Osteocyte (in vitro differentiated cells): ENCODE measurements at regions not wholly inside any gene's neighbourhood (a gene's known extent, or its start where the extent isn't known, plus 50 kb on each side); places are given as distances from the start of the nearest gene placed in this dataset.

ENCODE experiments used
- DNase-seq: peaks from one replicate; pipeline ENCODE4 v3.0.0; 2021; ENCODE audit warnings: mixed read lengths; ENCODE audit not compliant: unreplicated experiment; ENCODE audit errors: extremely low spot score
- H3K27ac Mint-ChIP-seq: one replicate; pipeline ENCODE4 v1.8.0; 2021; ENCODE audit warnings: mild to moderate bottlenecking, mixed read lengths; ENCODE audit not compliant: unreplicated experiment
- H3K27me3 Mint-ChIP-seq: one replicate; pipeline ENCODE4 v1.8.0; 2021; ENCODE audit warnings: mixed read lengths; ENCODE audit not compliant: unreplicated experiment
- H3K36me3 Mint-ChIP-seq: one replicate; pipeline ENCODE4 v1.8.0; 2021; ENCODE audit warnings: mixed read lengths; ENCODE audit not compliant: unreplicated experiment
- H3K4me1 Mint-ChIP-seq: one replicate; pipeline ENCODE4 v1.8.0; 2021; ENCODE audit warnings: mixed read lengths; ENCODE audit not compliant: unreplicated experiment
- H3K4me3 Mint-ChIP-seq: one replicate; pipeline ENCODE4 v1.8.0; 2021; ENCODE audit warnings: mild to moderate bottlenecking, moderate library complexity, mixed read lengths; ENCODE audit not compliant: unreplicated experiment
- H3K9me3 Mint-ChIP-seq: one replicate; pipeline ENCODE4 v1.8.0; 2021; ENCODE audit warnings: mixed read lengths; ENCODE audit not compliant: unreplicated experiment
- CTCF ChIP-seq: fragments of 200-600 bp; sonication (generic); IDR thresholded peaks from 2 replicates; pipeline ENCODE4 v1.5.0; 2021; ENCODE audit warnings: antibody characterized with exemption, mild to moderate bottlenecking, moderate library complexity

- Mint-ChIP-seq H3K27ac (no peak overlapping the region), H3K9me3 (no peaks in the 10 kb centered on the region), H3K36me3 (no peaks in the 10 kb centered on the region), H3K4me3 (no peak overlapping the region), H3K27me3 (peaks cover 2% of the 10 kb centered on the region), H3K4me1 (no peaks in the 10 kb centered on the region)
- no peak for DNase-seq
- TF ChIP-seq CTCF = no peak
Observed at GRCh38 chr2:30315391-30316063, 84.2 kb downstream of the LBH start.

- DNase-seq = no peak
- Mint-ChIP-seq H3K27ac (no peak overlapping the region), H3K27me3 (peaks cover 4% of the 10 kb centered on the region), H3K9me3 (no peaks in the 10 kb centered on the region), H3K4me1 (no peaks in the 10 kb centered on the region), H3K36me3 (no peaks in the 10 kb centered on the region), H3K4me3 (no peak overlapping the region)
- TF ChIP-seq CTCF = no peak
Observed at GRCh38 chr2:30316408-30316807, 85.1 kb downstream of the LBH start.

- no peak for TF ChIP-seq CTCF
- no peaks in the 10 kb centered on the region for H3K4me1 Mint-ChIP-seq
- H3K9me3 Mint-ChIP-seq = no peaks in the 10 kb centered on the region
- peaks cover 4% of the 10 kb centered on the region for H3K27me3 Mint-ChIP-seq
- DNase-seq = no peak
- H3K4me3 Mint-ChIP-seq = no peak overlapping the region
- no peaks in the 10 kb centered on the region for H3K36me3 Mint-ChIP-seq
- H3K27ac Mint-ChIP-seq = no peak overlapping the region
Observed at GRCh38 chr2:30318987-30319782, 87.9 kb downstream of the LBH start.

GRCh38 chr2:30321466-30321865, 90.1 kb downstream of the LBH start:
- no peaks in the 10 kb centered on the region for H3K4me1 Mint-ChIP-seq
- no peak for TF ChIP-seq CTCF
- peaks cover 4% of the 10 kb centered on the region for H3K27me3 Mint-ChIP-seq
- H3K4me3 Mint-ChIP-seq = no peak overlapping the region
- H3K9me3 Mint-ChIP-seq = no peaks in the 10 kb centered on the region
- no peak overlapping the region for H3K27ac Mint-ChIP-seq
- no peak for DNase-seq
- H3K36me3 Mint-ChIP-seq = no peaks in the 10 kb centered on the region

- Mint-ChIP-seq H3K4me3 (no peak overlapping the region), H3K4me1 (no peaks in the 10 kb centered on the region), H3K36me3 (no peaks in the 10 kb centered on the region), H3K9me3 (no peaks in the 10 kb centered on the region), H3K27me3 (peaks cover 4% of the 10 kb centered on the region), H3K27ac (no peak overlapping the region)
- DNase-seq = no peak
- no peak for TF ChIP-seq CTCF
Observed at GRCh38 chr2:30323499-30323898, 92.2 kb downstream of the LBH start.
